ENCODE measurements at regions not wholly inside any gene's neighbourhood (a gene's known extent, or its start where the extent isn't known, plus 50 kb on each side); places are given as distances from the start of the nearest gene placed in this dataset.
A peak's percentile ranks its signal among the peaks of the same experiment; 100 is the strongest.

DNA sequence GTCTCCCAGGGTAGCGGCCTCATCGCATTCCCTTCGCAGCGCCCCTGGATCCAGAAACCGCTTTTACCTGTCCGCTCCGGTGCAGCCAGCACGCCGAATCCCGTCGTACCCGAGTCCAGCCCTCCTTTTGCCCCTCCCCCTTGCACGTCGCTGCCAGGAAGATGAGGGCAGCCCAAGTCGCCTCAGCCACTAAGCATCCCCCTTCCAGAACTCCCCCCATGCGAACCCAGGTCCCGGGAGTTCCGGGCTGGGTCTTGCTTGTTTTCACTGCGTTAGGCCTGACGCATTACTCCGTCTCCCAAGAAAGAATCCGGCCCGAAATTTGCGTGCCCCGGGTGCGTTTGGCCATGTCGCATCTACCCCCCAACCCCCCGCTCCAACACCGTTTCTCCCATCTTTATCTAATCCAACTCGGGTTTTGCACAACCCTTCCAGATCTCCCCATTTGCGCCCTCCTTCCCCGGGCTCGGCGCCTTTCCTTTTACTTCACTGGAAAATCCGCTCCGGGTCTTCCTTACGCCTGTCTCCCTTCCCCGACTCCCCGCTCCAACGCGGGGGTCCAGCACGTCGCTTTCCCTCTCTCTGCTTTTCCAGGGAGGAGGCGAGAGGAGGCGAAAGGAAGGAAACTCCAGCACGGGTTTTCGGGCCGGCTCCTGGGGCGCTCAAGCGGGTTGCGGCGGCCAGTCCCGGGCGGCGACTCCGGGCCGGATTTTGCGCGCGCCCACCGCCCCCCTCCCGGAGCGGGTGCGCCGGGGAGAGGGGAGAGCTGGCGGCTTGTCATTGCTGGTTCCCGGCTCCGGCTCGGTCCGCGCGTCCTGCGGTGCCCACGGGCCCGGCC, 116.0 kb downstream of the CRLF3 start (continued):
- TF ChIP-seq, protein P1, sequence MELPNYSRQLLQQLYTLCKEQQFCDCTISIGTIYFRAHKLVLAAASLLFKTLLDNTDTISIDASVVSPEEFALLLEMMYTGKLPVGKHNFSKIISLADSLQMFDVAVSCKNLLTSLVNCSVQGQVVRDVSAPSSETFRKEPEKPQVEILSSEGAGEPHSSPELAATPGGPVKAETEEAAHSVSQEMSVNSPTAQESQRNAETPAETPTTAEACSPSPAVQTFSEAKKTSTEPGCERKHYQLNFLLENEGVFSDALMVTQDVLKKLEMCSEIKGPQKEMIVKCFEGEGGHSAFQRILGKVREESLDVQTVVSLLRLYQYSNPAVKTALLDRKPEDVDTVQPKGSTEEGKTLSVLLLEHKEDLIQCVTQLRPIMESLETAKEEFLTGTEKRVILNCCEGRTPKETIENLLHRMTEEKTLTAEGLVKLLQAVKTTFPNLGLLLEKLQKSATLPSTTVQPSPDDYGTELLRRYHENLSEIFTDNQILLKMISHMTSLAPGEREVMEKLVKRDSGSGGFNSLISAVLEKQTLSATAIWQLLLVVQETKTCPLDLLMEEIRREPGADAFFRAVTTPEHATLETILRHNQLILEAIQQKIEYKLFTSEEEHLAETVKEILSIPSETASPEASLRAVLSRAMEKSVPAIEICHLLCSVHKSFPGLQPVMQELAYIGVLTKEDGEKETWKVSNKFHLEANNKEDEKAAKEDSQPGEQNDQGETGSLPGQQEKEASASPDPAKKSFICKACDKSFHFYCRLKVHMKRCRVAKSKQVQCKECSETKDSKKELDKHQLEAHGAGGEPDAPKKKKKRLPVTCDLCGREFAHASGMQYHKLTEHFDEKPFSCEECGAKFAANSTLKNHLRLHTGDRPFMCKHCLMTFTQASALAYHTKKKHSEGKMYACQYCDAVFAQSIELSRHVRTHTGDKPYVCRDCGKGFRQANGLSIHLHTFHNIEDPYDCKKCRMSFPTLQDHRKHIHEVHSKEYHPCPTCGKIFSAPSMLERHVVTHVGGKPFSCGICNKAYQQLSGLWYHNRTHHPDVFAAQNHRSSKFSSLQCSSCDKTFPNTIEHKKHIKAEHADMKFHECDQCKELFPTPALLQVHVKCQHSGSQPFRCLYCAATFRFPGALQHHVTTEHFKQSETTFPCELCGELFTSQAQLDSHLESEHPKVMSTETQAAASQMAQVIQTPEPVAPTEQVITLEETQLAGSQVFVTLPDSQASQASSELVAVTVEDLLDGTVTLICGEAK (IDR thresholded peaks at IDR 0.05; ENCODE audit: borderline replicate concordance): peak; percentile 50; the same call in 1 of the 2 replicates
- TF ChIP-seq, protein P2, sequence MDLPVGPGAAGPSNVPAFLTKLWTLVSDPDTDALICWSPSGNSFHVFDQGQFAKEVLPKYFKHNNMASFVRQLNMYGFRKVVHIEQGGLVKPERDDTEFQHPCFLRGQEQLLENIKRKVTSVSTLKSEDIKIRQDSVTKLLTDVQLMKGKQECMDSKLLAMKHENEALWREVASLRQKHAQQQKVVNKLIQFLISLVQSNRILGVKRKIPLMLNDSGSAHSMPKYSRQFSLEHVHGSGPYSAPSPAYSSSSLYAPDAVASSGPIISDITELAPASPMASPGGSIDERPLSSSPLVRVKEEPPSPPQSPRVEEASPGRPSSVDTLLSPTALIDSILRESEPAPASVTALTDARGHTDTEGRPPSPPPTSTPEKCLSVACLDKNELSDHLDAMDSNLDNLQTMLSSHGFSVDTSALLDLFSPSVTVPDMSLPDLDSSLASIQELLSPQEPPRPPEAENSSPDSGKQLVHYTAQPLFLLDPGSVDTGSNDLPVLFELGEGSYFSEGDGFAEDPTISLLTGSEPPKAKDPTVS (IDR thresholded peaks at IDR 0.05; ENCODE audit: low read depth, low read length): 0 out of 2 replicates have a peak, but pooled peaks have one; percentile 17
- peak; percentile 74 for TF ChIP-seq KLF5 (IDR thresholded peaks at IDR 0.05; ENCODE audit: partially characterized antibody)
- TF ChIP-seq, protein P3, sequence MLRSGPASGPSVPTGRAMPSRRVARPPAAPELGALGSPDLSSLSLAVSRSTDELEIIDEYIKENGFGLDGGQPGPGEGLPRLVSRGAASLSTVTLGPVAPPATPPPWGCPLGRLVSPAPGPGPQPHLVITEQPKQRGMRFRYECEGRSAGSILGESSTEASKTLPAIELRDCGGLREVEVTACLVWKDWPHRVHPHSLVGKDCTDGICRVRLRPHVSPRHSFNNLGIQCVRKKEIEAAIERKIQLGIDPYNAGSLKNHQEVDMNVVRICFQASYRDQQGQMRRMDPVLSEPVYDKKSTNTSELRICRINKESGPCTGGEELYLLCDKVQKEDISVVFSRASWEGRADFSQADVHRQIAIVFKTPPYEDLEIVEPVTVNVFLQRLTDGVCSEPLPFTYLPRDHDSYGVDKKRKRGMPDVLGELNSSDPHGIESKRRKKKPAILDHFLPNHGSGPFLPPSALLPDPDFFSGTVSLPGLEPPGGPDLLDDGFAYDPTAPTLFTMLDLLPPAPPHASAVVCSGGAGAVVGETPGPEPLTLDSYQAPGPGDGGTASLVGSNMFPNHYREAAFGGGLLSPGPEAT (IDR thresholded peaks at IDR 0.05; ENCODE audit: low read depth): peak; percentile 91
- TF ChIP-seq EGR1 (IDR thresholded peaks at IDR 0.05; ENCODE audit: borderline replicate concordance in 1 of 2, low read depth in 2 of 2, low read length in 2 of 2): 0 out of 3 replicates have a peak, but pooled peaks of 1 of the 2 experiments have one; percentile 46
- peak; percentile 48; the same call in 1 of the 2 replicates for TF ChIP-seq DPF2 (IDR thresholded peaks at IDR 0.05)
- TF ChIP-seq IKZF2 (IDR thresholded peaks at IDR 0.05): peak; percentile 58 to 65
- TF ChIP-seq, protein P4, sequence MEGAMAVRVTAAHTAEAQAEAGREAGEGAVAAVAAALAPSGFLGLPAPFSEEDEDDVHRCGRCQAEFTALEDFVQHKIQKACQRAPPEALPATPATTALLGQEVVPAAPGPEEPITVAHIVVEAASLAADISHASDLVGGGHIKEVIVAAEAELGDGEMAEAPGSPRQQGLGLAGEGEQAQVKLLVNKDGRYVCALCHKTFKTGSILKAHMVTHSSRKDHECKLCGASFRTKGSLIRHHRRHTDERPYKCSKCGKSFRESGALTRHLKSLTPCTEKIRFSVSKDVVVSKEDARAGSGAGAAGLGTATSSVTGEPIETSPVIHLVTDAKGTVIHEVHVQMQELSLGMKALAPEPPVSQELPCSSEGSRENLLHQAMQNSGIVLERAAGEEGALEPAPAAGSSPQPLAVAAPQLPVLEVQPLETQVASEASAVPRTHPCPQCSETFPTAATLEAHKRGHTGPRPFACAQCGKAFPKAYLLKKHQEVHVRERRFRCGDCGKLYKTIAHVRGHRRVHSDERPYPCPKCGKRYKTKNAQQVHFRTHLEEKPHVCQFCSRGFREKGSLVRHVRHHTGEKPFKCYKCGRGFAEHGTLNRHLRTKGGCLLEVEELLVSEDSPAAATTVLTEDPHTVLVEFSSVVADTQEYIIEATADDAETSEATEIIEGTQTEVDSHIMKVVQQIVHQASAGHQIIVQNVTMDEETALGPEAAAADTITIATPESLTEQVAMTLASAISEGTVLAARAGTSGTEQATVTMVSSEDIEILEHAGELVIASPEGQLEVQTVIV (IDR thresholded peaks at IDR 0.05; ENCODE audit: borderline replicate concordance, partially characterized antibody): peak; percentile 56
- TF ChIP-seq CREB1 (IDR thresholded peaks at IDR 0.05; ENCODE audit: low read depth): peak; percentile 7; the same call in 1 of the 2 replicates
- TF ChIP-seq, protein P5, sequence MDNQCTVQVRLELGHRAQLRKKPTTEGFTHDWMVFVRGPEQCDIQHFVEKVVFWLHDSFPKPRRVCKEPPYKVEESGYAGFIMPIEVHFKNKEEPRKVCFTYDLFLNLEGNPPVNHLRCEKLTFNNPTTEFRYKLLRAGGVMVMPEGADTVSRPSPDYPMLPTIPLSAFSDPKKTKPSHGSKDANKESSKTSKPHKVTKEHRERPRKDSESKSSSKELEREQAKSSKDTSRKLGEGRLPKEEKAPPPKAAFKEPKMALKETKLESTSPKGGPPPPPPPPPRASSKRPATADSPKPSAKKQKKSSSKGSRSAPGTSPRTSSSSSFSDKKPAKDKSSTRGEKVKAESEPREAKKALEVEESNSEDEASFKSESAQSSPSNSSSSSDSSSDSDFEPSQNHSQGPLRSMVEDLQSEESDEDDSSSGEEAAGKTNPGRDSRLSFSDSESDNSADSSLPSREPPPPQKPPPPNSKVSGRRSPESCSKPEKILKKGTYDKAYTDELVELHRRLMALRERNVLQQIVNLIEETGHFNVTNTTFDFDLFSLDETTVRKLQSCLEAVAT (IDR thresholded peaks at IDR 0.05): 0 out of 2 replicates have a peak, but pooled peaks have one; percentile 52
- TF ChIP-seq TAF1 (IDR thresholded peaks at IDR 0.05; ENCODE audit: borderline replicate concordance, low read depth, low read length): peak; percentile 33; the same call in 1 of the 2 replicates
- TF ChIP-seq ASH2L (IDR thresholded peaks at IDR 0.05; ENCODE audit: borderline replicate concordance, low read depth): 0 out of 2 replicates have a peak, but pooled peaks have one; percentile 33
- TF ChIP-seq, protein P6, sequence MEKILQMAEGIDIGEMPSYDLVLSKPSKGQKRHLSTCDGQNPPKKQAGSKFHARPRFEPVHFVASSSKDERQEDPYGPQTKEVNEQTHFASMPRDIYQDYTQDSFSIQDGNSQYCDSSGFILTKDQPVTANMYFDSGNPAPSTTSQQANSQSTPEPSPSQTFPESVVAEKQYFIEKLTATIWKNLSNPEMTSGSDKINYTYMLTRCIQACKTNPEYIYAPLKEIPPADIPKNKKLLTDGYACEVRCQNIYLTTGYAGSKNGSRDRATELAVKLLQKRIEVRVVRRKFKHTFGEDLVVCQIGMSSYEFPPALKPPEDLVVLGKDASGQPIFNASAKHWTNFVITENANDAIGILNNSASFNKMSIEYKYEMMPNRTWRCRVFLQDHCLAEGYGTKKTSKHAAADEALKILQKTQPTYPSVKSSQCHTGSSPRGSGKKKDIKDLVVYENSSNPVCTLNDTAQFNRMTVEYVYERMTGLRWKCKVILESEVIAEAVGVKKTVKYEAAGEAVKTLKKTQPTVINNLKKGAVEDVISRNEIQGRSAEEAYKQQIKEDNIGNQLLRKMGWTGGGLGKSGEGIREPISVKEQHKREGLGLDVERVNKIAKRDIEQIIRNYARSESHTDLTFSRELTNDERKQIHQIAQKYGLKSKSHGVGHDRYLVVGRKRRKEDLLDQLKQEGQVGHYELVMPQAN (conservative IDR thresholded peaks at IDR 0.05): 0 out of 2 replicates have a peak, but pooled peaks have one; percentile 45

Measured in GM12878 (cell line).